GM19193 (cell line): ENCODE measurements at regions not wholly inside any gene's neighbourhood (a gene's known extent, or its start where the extent isn't known, plus 50 kb on each side); places are given as distances from the start of the nearest gene placed in this dataset.

Source experiments
- POLR2A ChIP-seq: IDR thresholded peaks from 4 replicates; pipeline ENCODE4 v1.6.1; 2011; ENCODE audit not compliant: insufficient read depth, insufficient read length; ENCODE audit errors: extremely low read depth

DNA sequence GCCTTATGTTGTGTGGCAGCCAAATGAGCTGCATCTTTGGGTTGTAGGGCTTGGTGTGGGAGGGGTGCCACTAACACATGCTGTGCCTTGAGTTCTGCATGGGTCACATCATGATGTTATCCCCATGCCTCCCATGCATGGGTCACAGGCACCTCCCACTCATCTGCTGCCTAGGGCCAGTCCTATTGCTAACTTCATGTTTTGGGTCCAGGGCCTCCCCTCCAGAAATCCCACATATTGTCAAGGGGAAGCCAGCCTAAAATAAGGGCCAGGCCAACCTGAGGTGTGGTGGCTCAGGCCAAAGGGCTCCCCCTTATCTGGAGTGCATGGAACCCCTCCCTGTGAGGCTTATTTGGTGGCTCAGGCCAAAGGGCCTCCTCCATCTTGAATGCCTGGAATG is 299.0 kb downstream of the RPS24 start:
- TF ChIP-seq POLR2A: no peak

DNA sequence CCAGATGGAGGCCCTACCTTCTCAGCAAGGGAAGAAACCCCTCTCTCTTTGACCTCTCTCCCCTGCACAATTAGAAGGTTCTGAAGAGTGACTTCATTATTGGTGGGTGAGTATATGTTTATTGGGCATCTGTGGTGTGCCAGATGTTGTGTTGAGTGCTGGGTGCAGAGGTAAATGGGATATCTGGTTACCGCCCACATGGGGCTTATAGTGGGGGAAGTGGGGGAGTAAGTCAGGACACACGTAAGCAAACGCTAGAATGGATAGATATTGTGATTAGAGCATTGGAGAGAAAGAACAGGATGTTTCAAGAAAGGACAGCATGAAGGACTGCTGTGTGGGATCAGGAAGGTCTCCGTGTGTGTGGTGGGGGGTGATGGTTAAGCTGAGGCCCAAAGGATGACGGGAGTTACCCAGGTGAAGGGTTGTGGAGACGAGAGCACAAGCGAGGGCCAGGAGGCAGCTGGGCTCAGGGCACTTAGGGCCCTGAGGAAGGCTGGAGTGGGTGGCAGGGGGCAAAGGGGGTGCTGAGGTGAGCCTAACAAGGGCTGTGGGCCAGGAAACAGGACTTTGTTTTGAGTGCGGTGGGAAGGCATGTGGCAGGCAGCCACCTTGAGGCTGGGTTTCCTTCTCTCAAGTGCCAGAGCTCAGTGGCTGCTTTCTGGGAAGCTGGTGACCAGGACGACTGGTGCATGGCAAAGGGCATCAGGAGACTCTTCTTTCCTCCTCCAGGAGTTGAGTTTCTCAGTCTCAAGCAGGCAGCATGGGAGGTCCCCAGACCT is 299.9 kb downstream of the RPS24 start:
- no peak for TF ChIP-seq POLR2A

DNA sequence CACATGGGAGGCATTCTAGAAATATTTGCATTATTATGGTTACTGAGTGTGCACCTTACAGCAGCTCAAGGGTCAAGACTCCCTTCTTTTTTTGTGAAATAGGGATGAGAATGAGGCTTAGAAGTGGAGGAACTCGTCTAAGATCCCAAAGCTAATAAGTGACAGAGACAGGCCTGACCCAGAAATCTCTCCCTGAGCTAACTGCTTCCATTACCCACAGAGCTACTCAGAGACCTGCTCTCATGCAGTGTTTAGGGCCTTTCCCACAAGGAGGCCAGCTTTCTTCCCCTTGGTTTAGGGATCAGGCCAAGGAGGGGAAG is 301.7 kb downstream of the RPS24 start:
- TF ChIP-seq POLR2A: no peak

DNA sequence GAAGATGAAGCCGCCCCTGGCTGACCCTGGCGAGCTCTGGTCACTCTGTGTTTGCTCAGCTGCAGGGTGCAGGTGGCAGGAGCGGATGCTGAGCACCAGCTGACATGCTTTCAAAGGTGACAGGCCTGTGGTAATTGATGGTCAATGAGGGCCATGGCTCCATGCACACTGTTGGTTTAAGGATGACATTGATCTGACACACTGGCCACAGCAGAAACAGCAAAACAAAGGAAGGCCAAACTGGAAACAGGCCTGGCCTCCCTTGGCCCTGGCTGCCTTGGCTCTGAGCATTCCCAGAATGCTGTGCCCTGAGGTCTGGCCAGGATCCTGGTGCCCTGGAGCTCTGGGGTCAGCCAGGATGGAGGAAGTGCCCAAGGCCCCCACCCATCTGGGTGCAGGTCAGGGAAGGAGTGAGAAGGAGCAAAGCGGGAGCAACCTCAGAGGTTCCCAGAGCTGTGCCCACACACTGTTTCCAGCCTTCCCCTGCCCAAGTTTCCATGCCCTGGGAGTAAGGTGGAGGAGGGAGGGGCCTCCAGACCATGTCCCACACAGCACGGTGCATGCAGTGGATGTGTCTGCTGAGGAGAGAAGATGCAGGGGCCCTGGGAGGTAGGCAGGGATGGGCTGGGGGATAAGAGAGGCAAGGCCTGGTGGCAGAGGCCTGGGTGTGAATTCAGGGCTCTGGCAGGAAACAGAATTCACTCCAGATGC is 302.2 kb downstream of the RPS24 start:
- TF ChIP-seq POLR2A: no peak

DNA sequence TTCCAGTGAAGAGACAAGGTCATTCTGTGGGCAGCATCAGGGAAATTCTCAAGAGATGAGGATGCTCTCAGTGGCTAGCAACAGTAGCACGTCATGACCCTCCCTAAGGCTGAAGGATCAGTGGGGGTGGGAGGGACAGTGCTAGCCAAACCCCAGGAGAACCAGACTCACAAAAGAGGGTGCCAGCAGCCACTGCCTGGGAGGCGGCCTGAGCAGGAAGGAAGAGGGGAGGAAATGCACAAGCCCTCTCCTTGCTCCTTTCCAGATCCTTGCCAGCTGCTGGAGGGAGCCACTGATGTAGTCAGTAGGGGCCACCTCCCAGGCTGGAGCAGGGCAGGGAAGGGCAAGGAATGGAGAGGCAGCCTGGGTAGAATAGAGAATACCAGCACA is 302.7 kb downstream of the RPS24 start:
- TF ChIP-seq POLR2A: no peak

DNA sequence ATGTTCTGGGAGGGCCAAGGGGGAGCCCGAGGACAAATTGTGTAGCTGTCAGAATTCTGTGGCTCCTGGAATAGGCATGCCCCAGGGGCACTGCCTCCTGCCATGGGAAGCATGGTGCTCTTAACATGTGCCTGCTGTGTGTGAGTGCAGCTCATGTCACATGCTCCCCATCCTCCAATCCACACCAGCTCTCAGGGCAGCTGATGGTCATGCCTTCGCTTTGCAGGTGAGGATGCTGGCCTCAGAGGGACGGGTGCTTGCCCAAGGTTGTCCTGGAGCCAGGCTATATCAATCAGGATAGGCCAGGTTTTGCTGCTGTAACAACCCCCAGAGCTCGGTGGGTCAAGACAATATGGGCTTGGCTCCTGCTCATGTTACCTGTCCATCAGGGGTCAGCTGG is 303.4 kb downstream of the RPS24 start:
- TF ChIP-seq POLR2A: no peak

DNA sequence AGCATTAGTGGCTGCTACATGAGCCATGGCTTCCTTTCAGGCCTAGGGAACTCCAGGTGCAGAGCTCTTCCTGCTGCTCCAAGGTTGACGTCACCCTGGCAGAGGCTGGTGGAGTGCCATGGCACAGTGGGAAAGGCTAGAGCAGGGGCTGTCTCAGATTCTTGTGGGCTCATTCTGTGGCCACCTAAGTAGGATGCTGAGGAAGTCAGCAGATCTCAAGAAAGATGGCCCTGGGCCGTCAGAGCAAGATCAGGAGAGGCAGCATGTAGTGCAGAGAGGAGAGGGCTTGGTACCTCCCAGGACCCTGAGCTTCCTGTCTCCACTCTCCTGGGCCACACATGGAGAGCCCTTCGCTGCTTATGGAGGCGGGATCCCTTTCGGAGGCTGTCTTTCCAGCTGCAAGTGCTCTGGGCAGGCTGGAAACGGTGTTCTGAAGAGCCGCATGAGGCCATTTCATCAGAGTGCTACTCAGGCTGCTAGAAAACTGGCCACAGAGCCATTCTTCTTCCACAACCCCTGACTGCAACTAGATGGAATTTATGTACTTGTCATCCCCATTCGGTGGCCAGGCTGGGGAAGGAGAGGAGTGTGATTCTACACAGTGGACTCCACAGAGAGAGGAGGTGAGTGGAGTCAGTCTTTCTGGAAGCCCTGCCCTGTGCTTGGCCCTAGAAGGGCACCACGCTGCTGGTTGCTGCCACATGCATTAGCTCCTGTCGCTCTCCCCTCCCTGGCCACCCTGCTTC is 304.2 kb downstream of the RPS24 start:
- no peak for TF ChIP-seq POLR2A

DNA sequence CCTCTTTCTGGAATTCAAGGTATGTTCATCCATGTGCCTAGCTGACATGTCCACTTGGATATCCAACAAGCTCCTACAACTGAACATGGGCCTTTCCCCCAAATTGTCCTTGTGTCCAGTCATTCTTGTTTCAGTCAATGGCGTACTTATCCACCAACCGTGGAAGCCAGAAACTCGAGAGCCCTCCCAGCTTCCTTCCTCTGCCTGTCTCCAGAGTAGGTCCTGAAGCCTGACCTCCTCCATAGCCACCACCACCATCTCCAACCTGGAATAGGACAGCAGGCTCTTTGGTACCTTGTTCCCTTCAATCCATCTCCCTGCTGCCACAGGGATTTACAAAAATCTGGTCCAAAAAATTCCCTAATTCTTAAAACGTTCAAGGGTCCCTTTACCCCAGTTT is 305.1 kb downstream of the RPS24 start:
- TF ChIP-seq POLR2A: no peak

DNA sequence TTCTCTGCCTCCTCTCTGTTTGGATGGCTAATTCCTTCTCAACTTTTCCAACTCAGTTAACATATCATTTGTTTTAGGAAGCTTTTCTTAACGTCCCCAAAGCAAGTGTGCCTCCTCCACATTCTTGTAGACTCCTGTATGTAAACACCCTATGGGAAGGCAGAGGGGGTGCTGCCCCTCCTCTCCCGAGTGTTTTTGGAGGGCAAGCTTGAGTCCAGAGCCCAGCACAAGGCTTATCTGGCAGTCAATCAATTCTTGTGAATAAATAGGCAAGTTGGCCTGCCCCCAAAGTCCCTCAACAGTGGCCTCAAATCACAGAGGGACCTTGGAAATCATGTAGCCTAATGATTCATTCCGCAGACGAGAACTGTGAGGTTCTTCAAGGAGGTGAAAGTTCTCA is 305.6 kb downstream of the RPS24 start:
- no peak for TF ChIP-seq POLR2A

DNA sequence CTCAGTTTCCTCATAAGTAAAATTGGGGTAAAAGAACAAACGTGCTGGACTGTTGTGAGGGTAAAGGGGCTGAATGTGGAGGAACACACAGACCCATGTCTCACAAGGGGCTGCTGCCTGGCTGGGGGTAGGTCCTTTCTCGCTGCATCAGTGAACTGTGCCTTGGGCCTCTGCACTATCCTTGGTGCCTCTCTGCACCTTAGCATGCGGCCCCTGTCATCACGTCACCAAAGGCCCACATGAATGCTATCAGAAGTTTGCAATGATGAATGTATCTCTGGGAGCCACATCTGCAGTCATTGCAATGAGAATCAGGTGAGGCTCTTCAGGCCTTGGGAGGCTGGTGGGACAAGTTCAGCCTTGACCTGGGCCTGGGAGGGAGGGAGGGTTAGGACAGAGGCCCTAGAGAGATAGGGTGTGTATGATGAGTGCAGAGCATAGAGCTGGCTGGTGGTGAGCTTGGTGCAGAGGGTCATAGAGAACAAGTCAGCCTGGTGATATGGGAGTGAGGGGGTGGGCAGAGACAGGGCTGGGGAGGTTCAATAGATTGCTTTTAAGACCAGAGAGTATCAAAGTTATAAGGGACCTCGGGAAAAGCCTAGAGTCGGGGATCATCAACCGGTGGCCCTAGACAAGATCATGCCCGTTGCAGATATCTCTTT is 308.4 kb downstream of the RPS24 start:
- TF ChIP-seq POLR2A: no peak

DNA sequence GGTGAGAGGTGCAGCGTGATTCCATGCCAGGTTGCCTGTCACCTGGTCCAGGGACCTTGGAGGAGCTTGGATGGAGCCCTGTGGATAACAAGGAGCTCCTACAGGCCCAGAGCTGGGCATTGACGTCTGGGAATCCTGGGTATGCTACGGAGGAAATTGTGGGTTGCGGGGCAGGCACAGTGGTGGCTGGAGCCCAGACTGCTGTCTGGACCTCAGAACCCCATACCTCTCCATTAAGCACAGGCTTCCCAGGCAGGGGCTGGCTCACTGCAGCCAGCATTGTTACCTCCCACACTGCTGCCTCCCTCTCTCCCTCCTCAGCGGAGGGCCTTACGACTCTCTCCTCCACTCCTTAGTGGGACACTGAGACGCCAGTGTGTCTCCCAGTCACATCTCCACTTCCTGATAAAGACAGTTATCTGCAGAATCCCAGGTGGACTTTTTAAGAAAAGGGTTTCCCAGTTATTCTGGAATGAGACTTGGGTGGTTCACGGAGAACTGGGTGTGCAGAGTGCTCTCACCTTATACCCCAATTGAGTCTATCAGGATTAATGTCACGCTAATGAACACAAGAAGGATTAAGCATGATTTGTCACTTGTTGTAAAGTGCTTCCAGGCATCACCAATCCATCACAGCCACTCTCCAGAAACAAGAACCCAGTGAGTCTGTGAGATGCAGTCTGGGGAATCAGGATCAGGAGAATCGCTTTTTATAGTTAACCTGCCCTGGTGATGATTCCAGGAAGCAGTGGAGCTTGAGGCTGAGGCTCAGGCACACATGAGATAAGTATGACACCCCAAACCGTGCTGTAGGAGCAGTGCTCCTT is 309.4 kb downstream of the RPS24 start:
- TF ChIP-seq POLR2A: no peak

DNA sequence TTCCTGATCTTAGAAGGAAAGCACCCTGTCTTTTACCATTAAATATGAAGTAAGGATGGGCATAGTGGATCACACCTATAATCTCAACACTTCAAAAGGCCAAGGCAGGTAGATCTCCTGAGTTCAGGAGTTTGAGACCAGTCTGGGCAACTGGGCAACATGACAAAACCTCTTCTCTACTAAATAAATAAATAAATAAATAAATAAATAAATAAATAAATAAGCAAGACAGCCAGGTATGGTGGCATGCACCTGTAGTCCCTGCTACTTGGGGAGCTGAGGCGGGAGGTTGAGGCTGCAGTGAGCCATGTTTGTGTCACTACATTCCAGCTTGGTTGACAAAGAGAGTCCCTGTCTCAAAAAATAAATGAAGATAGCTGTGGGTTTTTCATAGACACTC is 313.1 kb downstream of the RPS24 start:
- TF ChIP-seq POLR2A: no peak

DNA sequence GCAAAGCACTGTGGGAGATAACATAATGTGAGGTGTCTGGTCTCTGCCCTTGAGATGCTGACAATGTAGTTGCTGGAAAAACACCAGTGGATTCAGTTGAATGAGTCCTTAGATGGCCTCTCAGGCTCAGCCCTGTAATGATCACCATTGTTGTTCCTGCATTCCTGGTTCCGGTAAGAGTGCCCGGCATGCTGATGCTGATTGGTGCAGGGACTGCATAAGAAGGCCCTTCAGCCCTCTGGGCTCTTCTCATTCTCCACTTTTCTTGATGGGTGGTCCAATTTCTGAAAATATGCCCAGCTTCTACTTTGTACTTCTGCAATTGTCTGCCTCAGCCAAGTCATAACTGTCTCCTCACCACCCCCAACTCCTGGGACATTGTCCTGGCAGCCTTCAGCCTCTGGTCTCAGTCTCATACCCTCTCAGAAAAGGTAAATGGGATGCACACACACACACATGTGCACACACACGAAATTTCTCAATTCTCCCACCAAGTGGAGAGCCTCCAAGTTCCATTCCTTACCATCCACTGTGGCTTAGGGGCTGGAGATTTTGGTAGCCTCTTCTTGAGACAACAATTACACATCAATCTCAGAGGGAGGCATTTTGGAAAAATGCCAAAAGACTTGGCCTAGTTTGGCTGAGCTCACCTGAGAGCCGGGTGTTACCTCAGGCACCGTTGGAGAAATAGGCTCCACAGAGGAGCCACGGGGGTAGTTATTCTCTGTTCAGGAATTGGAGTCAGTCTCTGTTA is 314.9 kb downstream of the RPS24 start:
- TF ChIP-seq POLR2A: no peak

DNA sequence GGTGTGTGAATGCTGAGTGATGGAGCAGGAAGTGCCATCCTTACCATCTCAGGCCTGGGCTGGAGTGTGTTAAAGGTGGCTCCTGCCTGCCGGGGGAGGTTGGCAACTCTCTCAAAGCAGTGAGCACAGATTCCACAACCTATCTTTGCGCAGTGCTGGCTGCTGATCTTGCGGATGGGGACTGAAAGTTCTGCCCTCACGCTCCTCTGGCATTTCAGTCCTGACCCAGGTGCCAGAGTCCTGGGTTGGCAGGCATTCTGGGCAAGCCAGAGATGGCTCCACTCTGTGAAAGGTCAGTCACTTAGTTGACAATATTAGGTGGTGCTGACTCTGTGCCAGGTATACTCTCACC is 315.5 kb downstream of the RPS24 start:
- TF ChIP-seq POLR2A: no peak
